ENCODE measurements at regions not wholly inside any gene's neighbourhood (a gene's known extent, or its start where the extent isn't known, plus 50 kb on each side); places are given as distances from the start of the nearest gene placed in this dataset.
"Not testable (repeated sequence)": the region's sequence is repeated elsewhere in the genome, so short reads cannot be mapped to it uniquely, and the experiment has no call there.

DNA sequence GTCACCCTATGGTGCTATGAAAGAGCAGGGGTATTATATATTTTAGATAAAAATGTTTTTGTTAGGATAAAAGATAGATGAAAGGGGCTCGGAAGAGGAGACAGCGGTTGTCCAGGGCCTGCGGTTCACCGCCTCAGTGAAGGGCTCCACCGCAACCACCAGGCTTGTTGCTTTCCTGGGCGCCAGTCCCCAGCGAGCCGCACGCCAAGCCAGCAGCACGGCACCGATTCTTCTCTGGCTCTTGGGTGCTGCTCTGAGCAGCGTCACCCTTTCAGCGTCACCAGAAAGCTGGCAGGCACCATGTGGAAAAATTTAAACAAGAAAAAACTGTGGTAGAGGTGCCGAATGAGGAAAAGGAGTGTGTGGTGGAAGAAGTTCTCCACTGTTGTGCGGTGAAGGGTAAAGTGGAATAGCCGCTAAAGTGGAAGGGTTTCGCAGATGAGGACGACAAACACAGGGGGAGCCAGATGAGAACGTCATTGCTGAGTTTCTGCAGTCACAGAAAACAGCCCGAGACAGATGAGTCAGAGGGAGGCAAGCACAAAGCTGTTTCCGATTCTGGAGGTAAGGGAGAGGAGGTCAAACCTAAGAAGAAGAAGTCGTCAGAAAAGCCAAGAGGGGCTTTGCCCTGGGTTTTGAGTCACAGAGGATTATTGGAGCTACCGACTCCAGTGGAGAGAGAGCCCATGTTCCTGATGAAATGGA lies 569.2 kb downstream of the ZBBX start:
- DNase-seq, result no peak

DNA sequence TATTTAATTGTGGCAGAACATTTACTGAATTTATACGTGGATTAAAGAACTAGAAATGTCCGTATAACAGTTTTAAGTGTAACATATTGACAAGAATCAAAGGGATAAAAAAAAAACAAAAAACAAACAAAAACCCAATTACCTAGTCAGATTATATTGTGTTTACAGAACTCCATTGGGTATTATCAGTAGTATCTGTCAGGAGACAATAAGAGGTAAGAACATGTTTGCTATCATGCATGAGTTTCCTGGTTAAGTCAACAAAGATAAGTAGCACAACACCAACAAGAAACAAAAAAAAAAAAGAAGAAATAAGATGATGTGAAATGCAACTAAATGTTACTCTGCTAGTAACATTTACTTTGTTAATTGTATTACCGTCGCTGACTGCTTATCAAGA lies 570.6 kb downstream of the ZBBX start:
- DNase-seq, result no peak

DNA sequence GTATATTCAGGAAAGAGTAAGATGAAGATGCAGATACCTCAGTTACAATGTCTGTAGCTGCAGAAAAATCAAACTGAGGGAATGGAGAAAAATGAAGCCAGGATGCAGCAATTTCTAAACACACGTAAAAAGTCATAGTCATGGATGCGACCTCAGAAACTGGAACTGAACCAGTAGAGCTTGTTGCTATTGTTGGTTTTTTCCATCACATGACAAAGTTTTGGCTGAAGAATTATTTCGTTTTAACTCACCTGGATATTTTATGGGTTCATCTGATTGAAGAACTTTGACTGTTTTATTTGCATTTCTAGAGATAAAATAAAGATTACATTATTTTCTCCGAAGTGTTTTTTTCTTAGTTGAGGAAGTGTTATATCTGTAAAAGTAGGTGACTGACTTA lies 591.2 kb downstream of the ZBBX start:
- no peak for DNase-seq

DNA sequence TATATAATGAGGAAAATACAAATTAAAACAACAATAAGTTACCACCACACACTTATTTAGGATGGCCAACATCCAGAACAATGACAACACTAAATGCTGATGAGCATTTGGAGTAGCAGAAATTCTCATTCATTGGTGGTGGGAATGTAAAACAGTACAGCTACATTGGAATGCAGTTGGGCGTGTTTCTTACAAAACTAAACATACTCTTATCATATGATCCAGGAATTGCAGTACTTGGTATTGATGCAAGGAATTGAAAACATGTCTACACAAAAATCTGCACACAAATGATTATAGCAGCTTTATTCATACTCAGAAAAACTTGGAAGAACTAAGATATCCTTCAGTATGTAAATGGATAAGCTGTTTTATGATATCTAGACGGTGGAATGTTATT lies 594.2 kb downstream of the ZBBX start:
- no peak for DNase-seq

DNA sequence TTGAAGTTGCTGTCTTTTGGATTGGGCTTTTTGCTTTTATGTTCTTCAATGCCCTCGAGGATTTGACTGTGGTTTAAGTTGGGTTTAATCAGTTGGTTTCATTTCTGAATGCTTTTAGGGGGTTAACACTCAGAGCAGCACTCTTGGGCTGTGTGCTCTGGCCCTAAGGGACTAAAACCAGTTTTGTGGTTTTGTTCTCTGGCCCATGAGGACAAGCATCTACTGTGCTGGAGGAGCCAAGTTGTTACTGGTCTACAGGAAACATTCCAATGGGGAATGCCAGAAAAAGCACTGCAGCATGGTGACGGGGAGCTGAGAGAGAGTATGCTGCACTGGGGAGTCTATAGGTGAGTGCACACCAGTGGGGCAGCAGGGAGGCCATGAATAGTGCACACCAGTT lies 596.9 kb downstream of the ZBBX start:
- DNase-seq, result no peak

DNA sequence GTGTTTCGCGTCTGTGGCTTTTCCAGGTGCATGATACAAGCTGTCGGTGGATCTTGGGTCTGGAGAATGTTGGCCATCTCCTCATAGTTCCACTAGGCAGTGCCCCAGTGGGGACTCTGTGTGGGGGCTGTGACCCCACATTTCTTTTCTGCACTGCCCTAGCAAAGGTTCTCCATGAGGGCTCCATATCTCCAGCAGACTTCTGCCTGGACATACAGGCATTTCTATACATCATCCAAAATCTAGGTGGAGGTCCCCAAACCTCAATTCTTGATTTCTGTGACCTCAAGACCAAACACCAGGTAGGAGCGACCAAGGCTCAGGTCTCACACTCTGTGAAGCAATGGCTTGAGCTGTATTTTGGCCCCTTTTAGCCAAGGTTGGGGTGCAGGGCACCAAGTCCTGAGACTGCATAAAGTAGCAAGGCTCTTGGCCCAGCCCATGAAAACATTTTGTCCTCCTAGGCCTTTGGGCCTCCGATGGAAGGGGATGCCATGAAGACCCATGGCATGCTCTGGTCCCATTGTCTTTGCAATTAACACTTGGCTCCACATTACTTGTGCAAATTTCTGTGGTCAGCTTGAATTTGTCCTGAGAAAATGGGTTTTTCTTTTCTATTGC lies 615.3 kb downstream of the ZBBX start:
- DNase-seq, result no peak

DNA sequence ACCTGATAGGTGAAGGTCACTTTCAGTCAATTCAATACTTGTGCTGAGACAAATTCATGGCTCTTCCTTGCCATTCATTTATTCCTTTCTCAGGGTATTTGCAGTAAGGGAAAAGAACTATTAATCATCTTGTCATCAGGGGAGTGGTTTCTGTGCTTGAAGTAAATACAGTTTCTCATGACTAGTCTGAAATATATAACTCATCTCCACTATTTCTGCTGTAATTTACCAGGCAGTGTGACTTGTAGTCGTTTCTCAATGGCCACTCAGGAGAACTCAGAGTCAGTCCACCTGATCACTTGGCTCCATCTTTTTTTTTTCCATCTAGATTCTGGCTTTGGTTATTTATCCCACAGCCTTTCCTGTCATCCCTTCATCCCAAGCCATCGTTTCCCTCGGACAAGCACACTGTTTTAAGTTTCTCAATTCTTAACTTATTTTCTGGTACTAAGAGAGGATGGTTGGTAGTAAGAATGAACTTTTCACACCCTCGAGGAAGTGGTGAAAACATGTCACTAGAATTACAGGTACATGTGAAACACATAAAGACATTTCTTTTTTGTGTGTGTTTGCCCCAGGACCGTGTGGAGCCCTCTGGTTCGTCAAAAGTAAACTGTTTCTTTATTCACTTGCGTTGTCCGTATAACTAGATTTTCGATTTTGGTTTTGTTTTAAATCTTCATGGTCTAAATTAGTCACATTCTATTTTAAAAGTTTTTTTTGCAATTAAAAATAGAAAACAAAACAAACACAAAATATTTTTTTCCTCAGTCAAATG lies 620.2 kb downstream of the ZBBX start:
- no peak for DNase-seq

DNA sequence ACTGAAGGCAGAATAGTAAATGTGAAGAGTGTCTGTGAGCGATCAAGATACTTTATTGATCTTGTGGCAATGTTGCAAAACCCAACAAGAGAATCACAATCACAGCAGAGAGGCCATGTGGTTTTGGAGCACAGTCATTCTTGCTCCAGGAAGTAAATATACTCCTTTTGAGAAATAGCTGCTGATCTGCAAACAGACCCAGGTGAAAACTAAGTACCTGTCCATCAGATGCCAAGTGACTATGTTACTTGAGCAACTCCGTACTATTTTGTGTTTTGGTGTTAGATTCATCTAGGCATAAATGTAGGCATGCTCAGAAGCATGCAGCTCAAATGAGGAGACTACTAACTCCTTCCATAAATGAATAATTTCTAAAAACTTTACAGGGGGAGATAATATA lies 627.9 kb downstream of the ZBBX start:
- DNase-seq, result no peak

DNA sequence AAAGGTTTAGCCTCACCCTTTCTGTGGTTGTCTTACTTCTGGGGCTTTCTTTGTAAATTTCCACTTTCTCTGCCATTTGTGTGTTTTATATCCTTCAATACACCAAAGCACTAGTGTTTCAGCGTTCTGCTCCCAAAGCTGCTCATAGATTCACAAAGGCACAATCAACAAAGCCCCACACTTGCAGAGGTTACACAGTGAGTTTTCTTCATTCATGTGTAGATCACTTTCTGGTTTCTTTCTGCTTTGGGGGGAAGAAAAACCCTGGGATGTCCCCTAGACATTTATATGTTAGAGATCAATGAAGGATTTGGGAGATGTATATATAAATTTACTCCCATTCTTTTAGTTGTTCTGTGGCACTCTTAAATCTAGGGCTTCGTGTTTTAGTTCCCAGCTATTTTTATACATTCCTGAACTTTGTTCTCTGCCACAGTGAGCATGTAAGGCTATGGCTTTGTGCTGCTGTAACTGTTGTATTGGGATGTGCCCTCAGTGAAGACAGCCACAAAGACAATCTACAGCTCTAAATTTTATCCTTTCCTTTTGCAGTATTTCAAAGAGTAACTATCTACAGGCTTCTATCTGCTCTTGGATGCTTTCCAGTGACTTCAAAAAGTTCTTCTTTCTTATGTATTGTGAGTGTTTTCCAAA lies 636.5 kb downstream of the ZBBX start:
- no peak for DNase-seq

DNA sequence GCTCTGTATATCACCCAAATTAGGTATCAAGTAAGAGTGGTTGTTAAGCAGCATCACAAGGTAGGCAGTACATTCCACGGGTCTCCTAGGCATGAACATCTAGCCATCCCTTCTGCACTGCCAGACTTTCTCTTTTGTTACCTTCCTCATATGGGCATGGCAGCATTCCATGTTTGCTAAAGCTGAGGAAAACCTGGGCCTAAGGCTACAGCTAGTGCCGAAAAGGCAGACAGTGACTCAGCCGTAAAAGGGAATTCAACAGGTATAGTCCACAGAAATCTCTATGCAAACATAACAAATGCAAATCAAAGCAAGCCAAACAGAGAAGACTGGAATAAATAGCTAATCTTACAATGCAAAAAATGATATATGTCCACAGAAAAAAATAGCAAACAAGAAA lies 645.4 kb downstream of the ZBBX start:
- DNase-seq, result no peak

DNA sequence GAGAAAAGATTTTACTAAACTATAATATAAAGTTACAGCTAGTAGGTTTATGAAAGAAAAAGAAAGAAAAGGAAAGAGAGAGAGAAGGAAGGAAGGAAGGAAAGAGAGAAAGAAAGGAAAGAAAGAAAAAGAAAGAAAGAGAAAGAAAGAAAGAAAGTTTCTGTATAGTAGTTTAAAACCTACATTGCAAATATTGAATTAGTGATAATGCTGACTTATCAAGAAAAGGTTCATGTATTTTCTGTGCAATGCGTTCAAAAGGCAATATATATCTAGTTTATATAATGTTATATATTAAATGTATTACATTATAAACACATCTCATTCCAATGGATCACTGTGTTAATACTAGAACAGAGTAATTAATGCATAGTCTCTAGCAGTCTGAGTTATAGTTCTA lies 648.4 kb downstream of the ZBBX start:
- DNase-seq, result no peak

DNA sequence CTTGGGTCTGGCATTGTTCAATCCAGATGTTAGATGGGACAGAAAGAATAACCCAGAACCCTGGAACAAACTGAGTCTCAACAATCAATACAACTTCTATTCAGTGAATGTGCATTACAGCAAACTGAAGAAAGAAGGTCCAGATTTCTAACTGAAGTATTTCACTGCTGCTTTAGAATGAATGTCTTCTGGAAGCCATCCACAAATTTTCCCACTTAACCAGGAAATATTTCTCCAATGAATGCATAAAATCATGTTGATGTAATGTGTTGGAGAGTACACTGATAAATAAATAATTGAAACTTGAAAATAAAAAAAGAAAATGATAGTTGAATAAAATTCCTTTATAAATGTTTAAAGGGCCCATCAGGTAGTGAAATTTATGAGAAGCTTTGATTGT lies 658.6 kb downstream of the ZBBX start:
- DNase-seq, result no peak

DNA sequence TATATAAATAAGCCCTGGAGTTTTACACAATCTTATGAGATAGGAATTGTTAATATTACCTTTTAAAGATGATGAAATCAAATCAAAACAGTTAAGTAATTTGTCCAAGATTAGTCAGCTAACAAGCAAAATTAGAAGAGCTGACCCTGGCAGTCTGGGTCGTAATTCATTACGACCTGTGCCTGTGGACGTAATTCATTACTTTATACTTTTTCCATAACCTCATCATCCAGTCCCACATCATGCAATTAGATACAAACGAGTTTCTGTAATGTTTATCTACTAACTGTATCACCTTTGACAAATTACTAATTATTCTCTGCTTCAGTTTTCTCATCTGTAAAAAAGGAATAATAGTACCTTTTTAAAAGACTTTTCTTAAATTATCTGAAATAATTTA lies 665.9 kb downstream of the ZBBX start:
- no peak for DNase-seq

DNA sequence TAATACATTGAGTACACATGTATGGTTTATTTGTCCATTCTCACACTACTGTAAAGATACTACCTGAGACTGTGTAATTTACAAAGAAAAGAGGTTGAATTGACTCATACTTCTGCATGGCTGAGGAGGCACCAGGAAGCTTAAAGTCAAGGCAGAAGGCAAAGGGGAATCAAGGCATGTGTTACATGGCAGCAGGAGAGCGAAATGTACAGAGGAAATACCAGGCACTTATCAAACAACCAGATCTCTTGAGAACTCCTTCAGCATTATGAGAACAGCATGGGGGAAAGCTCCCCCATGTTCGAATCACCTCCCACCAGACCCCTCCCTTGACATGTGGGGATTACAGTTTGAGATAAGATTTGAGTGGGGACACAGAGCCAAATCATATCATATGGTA lies 666.3 kb downstream of the ZBBX start:
- no peak for DNase-seq

DNA sequence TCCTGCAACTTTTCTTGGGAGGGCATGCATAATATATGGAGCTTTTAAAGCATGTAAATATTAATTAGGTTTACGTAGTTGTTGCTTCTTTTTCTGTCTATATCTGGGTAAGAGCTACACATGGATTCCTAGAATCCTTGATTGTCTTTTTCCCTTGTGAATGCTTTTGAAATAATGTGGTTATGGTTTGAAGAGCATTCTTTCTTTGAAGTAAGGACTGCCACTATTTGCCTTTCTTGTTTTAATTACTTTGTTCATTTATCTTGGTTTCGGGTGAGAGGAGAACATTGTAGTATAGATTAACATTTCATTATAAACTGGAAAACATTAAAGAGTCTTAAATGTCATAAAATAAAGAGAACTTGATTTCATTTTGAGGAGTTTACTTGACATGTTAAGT lies 674.0 kb downstream of the ZBBX start:
- no peak for DNase-seq

DNA sequence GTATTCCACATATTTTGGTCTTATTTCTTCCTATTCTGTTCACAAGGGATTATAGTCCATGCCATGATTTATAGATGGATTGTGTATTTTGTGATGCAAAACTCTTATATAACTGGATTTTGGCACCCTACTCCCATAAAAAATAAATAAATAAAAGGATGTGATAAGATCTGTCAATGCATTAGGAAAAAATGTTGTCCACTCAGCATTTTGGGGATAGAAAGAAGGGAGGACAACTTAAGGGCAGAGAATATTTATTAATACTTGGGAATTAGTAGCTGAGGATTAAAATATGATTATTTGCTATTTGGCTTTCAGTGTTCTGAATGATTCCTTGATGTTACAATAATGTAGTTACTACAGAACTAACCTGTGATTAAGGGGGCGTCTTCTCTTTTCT lies 682.6 kb downstream of the ZBBX start:
- no peak for DNase-seq

DNA sequence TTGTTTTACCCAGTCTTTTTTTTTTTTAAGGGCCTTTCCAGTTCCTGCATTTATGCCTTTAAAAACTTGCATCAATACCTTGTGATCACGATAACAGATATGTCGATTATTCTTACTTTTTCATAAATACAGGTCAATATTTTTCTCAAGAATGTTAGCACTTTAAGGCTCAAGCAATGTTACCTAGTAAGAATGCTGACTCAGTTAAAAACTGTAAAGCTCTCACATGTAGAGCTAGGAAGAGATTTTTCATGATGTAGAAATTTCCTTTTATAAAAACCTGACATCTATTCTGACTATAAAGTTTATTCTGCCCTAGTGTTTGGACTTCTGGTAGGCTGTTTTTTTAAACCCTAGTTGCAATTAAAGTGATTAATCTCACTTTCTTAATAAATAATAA lies 684.0 kb downstream of the ZBBX start:
- DNase-seq, result no peak

DNA sequence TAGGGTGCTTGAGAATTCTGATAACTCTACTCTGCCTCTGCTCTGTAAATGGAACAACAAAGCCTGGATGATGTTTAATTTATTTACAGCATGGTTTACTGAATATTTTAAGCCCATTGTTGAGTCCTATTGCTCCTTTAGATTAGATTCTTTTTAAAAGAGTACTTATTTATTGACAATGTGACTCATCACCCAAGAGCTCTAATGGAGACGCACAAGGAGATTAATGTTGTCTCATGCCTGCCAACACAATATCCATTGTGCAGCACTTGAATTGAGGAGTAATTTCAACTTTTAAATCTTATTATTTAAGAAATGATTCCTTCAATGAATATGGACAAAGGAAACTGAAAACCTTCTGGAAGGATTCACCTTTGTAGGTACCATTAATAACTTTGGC lies 691.4 kb downstream of the ZBBX start:
- DNase-seq, result no peak

DNA sequence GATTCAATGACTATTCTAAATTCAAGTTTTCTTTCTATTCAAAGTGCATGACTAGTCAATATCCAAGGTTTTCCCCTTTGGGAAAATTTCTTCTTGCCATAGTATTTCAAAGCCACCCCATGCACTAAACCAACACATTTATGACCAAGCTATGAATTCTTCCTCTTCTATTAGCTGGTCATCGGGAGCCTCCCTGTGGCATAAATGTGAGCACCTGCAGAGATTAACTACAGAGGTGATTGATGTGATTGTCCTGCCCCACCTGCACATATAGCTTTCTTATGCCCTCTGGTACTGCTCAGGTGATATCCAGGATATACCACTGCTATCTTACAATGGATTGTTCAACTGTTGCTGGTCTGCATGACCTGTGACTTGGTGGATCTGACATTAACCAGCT lies 694.9 kb downstream of the ZBBX start:
- DNase-seq, result no peak

DNA sequence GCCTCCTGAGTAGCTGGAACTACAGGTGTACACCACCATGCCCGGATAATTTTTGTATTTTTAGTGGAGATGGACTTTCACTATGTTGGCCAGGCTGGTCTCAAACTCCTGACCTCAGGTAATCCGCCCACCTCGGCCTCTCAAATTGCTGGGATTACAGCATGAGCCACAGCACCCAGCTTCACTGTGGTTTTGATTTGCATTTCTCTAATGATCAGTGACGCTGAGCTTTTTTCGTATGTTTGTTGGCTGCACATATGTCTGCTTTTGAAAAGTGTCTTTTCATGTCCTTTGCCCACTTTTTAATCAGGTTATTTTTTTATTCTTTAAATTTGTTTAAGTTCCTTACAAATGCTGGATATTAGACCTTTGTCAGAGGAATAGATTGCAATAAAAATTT lies 696.0 kb downstream of the ZBBX start:
- DNase-seq, result not testable (repeated sequence)

DNA sequence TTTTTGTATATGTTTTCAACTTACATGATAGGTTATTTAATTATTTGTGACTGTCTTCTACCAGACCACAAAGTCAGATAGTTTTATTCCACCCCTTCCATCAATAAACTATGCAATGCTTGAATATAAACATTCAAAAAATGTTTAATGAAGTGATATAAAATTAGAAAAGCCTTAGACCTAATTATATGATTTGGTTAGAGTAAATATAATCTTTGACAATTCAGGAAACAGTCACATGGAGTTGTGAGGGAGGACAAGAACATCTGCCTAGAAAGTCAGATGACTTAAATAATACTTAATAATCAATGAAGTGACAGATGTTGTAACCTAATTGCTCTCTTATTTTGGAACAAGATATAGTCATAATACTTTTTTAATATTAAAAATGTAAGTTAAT lies 710.3 kb downstream of the ZBBX start:
- DNase-seq, result no peak

DNA sequence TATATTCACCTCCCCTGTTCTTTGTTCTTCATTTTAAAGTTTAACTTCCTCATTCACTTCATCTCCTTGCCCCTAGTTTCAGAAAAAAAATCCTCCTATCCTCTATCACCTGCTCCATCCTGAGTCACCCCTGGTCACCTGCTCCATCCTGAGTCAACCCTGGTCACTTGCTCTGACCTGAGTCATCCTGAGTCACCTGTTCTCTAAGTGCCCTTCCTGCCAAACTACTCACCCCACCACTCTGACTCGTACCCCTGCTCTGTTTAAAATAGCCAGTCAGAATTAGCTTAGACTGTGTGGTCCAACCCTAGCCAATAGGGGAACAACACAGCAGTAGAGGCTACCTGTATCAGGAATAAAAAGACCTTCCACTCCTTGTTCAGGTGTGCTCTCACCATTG lies 716.9 kb downstream of the ZBBX start:
- DNase-seq, result no peak

DNA sequence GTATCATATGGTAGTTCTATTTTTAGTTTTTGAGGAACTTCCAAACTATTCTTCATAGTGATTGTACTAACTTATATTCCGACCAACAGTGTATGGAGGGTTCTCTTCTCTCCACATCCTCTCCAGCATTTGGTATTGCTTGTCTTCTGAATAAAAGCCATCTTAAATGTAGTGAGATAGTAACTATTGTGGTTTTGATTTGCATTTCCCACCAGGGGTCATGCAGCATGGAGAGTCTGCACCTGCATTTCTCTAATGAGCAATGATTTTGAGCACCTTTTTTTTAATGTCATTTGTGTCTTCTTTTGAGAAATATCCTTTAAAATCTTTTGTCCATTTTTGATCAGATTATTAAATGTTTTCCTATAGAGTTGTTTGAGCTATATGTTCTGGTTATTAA lies 718.5 kb downstream of the ZBBX start:
- no peak for DNase-seq

DNA sequence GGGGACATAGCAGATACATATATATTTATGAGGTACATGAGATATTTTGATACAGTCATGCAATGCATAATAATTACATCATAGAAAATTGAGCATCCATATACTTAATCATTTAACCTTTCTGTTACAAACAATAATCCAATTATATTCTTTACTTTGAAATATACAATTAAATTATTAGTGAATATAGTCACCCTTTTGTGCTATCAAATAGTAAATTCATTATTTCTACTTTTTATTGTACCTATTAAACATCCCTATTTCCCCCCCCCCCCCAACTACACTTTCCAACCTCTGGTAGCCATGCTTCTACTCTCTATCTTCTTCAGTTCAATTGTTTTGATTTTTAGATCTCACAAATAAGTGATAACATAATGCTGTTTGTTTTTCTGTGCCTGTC lies 719.1 kb downstream of the ZBBX start:
- DNase-seq, result no peak
